Jurkat, Clone E6-1 (cell line): ENCODE measurements at regions not wholly inside any gene's neighbourhood (a gene's known extent, or its start where the extent isn't known, plus 50 kb on each side); places are given as distances from the start of the nearest gene placed in this dataset.

Experiments
- DNase-seq: peaks from one replicate; pipeline ENCODE4 v3.0.0-alpha.2; 2011; ENCODE audit warnings: low read depth, low spot score
- H3K4me3 ChIP-seq: 2 replicates; pipeline ENCODE4 v1.5.1; 2011; ENCODE audit warnings: mild to moderate bottlenecking, low read length, control low read depth, moderate library complexity

- no peak overlapping the region for H3K4me3 ChIP-seq
- DNase-seq = no peak
These were observed 139.5 kb upstream of the RBMS3 start for GRCh38 chr3:29141197-29141917.

- H3K4me3 ChIP-seq = no peak overlapping the region
- no peak for DNase-seq
These were observed 139.0 kb upstream of the RBMS3 start for GRCh38 chr3:29141918-29142275.

- DNase-seq = no peak
These were observed 137.7 kb upstream of the RBMS3 start for GRCh38 chr3:29143151-29143550.

GRCh38 chr3:29144361-29144760 is 136.5 kb upstream of the RBMS3 start:
- no peak for DNase-seq
- H3K4me3 ChIP-seq = no peak overlapping the region

More at GRCh38 chr3:29143151-29143550, 137.7 kb upstream of the RBMS3 start:
- no peak overlapping the region for H3K4me3 ChIP-seq

GRCh38 chr3:29144807-29145206 is 136.1 kb upstream of the RBMS3 start:
- H3K4me3 ChIP-seq = no peak overlapping the region
- no peak for DNase-seq

- H3K4me3 ChIP-seq = no peak overlapping the region
- DNase-seq = peak; percentile 85
These were observed 135.5 kb upstream of the RBMS3 start for GRCh38 chr3:29145360-29145759.

- no peak overlapping the region for H3K4me3 ChIP-seq
- DNase-seq = no peak
These were observed 128.5 kb upstream of the RBMS3 start for GRCh38 chr3:29152379-29152778.

- DNase-seq = peak; percentile 81
- H3K4me3 ChIP-seq = no peak overlapping the region
These were observed 127.1 kb upstream of the RBMS3 start for GRCh38 chr3:29153811-29154210.

- DNase-seq = no peak
These were observed 124.7 kb upstream of the RBMS3 start for GRCh38 chr3:29156086-29156715.

GRCh38 chr3:29164825-29165224 is 116.0 kb upstream of the RBMS3 start:
- H3K4me3 ChIP-seq = no peak overlapping the region
- DNase-seq = no peak

More at GRCh38 chr3:29156086-29156715, 124.7 kb upstream of the RBMS3 start:
- H3K4me3 ChIP-seq = no peak overlapping the region

- no peak for DNase-seq
- H3K4me3 ChIP-seq = no peak overlapping the region
These were observed 113.7 kb upstream of the RBMS3 start for GRCh38 chr3:29167180-29167579.

- no peak for DNase-seq
- no peak overlapping the region for H3K4me3 ChIP-seq
These were observed 112.8 kb upstream of the RBMS3 start for GRCh38 chr3:29168081-29168480.

- DNase-seq = no peak
- H3K4me3 ChIP-seq = no peak overlapping the region
These were observed 112.2 kb upstream of the RBMS3 start for GRCh38 chr3:29168696-29169095.

- no peak for DNase-seq
- no peak overlapping the region for H3K4me3 ChIP-seq
These were observed 111.4 kb upstream of the RBMS3 start for GRCh38 chr3:29169451-29169850.

GRCh38 chr3:29171043-29171990 is 109.6 kb upstream of the RBMS3 start:
- DNase-seq = peak; percentile 45
- H3K4me3 ChIP-seq = no peak overlapping the region

GRCh38 chr3:29176501-29176900 is 104.4 kb upstream of the RBMS3 start:
- H3K4me3 ChIP-seq = no peak overlapping the region
- no peak for DNase-seq

- H3K4me3 ChIP-seq = no peak overlapping the region
- no peak for DNase-seq
These were observed 101.8 kb upstream of the RBMS3 start for GRCh38 chr3:29178809-29179793.

GRCh38 chr3:29181149-29181780 is 99.6 kb upstream of the RBMS3 start:
- no peak for DNase-seq
- no peak overlapping the region for H3K4me3 ChIP-seq
